ENCODE measurements at regions not wholly inside any gene's neighbourhood (a gene's known extent, or its start where the extent isn't known, plus 50 kb on each side); places are given as distances from the start of the nearest gene placed in this dataset.
"Not testable (repeated sequence)": the region's sequence is repeated elsewhere in the genome, so short reads cannot be mapped to it uniquely, and the experiment has no call there.

DNA sequence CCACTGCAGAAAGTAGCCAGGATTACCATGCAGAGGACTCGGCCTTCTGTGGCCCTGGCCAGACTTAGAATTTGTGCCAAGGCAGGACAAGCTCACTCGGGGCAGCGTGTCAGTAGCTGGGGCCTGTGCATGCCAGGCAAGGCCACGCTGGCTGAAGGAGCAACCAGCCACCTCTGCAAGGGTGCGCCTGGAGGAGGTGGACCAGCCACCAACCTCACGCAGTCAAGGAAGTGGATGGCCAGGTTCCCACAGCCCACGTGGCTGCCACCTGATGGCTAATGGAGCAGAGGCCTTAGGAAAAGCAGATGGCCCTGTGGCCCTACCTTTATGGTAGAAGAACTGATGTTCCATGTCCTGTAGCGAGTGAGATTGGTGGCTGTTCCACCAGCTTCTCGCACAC, 107.9 kb downstream of the CCDC74A start:
- no peak overlapping the region for H3K4me3 ChIP-seq (ENCODE audit: low read length)
- TF ChIP-seq ZNF274 (IDR thresholded peaks at IDR 0.05; ENCODE audit: low read depth, low read length), result no peak

DNA sequence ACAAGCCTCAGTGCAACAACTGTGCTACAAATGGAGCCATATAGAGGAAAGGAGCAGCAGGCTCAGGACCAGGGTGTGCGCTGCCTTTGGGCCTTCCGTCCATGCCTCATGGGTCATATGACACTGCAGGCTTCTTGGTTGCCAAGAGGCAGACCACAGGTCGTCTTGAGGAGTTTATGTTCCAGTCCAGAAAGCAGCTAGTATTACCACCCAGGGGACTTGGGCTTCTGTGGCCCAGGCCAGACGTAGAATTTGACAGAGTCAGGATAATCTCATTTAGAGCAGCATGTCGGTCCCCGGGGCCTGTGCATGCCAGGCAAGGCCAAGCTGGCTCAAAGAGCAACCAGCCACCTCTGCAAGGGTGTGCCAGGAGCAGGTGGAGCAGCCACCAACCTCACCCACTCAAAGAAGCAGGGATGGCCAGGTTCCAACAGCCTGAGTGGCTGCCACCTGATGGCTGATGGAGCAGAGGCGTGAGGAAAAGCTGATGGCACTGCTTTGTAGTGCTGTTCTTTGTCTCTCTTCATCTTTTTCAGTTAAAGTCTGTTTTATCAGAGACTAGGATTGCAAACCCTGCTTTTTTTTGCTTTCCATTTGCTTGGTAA, 109.1 kb downstream of the CCDC74A start:
- not testable (repeated sequence) for H3K4me3 ChIP-seq (ENCODE audit: low read length)

DNA sequence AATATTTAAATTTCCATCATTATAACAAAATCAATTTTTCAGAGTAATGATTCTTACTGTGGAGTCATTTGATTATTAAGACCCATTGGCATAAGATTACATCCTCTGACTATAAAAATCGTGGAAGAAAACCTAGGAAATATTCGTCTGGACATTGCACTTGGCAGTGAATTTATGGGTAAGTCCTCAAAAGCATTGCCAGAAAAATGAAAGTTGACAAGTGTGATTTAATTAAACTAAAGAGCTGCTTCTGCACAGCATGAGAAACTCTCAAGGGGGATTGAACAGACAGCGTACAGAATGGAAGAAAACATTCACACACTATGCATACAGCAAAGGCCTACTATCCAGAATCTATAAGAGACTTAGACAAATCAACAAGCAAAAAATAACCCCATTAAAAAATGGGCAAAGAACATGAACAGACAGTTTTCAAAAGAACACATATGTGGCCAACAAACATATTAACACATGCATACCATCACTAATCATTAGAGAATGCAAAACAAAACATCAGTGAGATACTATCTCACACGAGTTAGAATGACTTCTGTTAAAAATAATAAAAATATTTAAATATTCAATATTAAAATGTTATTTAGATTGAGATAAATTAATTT, 111.4 kb downstream of the CCDC74A start:
- not testable (repeated sequence) for H3K4me3 ChIP-seq (ENCODE audit: low read length)

DNA sequence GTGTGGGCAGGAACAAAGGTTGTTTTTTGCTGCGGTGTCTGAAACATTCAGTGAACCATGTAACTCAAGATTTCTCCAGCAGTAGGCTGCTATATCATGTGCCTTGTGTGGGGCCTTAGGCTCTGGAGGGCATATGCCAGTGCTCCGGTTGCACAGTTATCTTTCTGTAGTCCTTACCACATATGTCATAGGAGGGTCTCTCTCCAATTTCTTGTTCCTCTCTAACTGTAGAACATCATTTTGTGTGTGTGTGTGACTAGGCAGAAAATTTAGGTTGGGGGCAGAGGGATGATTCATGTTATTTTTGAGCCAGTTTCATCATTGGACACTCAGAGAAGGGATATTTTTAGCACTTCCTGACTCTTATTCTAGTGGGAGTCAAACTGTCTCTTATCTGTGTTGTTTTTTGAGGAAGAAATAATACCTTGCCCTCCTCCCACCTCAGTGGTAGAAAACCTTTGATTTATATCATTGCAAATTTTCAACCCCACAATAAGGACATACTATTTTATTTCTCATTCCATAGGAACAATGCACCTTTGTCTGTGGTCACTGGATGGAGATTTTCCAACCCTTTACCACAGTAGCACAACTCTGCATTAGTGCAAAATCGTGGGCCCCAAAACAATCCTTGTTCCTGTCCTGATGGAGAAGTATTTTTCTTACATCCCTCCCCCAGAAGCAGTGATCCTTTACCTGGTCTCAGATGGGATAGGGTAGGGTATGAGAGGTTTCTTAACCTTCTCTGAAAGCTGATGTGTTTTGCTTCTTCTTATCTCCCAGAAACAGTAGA, 113.9 kb downstream of the CCDC74A start:
- no peak for TF ChIP-seq ZNF274 (IDR thresholded peaks at IDR 0.05; ENCODE audit: low read depth, low read length)
- no peak overlapping the region for H3K4me3 ChIP-seq (ENCODE audit: low read length)

DNA sequence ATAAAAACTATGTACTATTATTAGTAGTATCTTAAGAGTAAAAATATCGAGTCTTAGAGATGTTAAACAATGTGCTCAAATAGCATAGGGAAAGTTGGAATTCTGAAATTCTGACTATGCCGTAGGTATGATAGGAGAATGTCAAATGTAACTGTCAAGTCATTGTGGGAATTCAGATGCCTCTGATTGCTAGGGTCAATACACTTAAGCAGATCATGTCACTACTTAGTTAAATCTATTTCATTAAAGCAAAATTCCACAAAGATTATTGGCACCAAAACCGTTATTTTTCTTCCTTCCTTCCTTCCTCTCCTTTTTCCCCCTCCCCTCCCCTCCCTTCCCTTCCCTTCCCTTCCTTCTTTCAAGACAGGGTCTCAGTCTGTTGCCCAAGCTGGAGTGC, 115.5 kb downstream of the CCDC74A start:
- H3K4me3 ChIP-seq (ENCODE audit: low read length), result not testable (repeated sequence)

DNA sequence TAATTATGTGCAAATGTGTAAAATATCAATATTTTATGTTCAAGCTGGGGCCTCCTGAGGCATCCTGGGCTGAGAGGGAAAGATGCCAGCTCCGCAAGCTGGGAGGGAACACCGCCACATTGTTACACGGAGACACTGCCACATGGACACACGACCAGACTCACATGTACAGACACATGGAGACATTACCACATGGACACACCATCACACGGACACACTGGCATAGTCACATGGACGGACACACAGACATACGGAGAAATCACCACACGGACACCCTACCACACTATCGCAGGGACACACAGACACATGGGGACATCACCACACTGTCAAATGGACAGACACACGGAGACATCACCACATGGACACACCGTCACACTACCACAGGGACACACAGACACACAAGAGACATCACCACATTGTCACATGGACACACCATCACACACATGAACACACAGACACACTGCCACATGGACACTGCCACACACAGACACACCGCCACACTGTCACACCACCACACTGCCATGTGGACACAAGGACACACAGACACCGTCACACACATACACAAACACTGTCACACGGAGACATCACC, 117.6 kb downstream of the CCDC74A start:
- no peak for TF ChIP-seq ZNF274 (IDR thresholded peaks at IDR 0.05; ENCODE audit: low read depth, low read length)
- no peak overlapping the region for H3K4me3 ChIP-seq (ENCODE audit: low read length)

DNA sequence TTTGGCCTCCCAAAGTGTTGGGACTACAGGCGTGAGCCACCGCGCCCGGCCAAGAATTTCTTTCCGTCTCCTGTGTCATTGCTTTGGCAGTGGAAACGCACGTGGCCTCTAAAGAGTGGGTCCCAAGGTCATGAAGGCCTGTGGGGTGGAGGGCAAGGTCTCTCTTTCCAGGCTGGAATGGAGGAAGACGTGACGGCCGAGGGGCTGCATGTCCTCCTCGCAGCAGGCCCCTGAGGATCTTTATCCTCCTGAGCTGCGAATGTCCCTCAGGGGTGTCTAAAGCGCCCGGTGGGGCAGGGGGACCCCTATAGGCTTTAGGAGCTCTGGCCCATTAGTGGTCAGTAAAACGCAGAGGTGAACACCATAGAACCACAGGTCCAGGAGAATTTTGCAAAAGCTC, 118.5 kb downstream of the CCDC74A start:
- H3K4me3 ChIP-seq (ENCODE audit: low read length), result not testable (repeated sequence)

DNA sequence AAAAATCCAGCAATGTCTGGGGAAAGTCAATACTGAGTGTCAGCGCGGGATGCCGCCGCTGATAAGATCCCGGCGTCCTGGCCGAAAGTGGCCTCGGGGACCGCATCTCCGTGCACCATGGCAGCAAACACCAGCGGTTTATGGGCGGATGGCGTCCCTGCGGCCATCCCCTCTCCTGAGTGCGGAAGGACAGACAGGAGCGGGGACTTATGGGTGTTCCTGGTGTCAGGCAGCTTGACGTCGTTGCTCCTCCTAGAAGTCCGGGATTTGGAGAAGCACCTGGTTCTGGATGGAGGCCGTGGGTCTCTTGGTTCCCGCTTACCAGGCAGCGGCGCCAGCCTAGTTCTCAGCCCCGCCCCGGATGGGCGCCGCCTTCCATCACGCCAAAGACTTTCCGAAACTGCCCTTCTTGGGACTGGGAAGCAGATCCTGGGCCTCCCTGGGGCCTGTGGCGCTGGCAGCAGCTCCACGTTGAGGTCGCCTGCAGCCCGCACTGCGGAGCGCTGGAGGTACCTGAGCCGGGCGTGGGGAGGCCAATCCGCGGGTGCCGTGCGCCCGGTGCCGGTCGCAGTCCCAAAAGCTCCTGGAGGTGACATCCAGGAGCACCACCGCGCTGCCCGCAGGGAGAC, 119.1 kb downstream of the CCDC74A start:
- no peak for TF ChIP-seq ZNF274 (IDR thresholded peaks at IDR 0.05; ENCODE audit: low read depth, low read length)
- no peak overlapping the region for H3K4me3 ChIP-seq (ENCODE audit: low read length)

DNA sequence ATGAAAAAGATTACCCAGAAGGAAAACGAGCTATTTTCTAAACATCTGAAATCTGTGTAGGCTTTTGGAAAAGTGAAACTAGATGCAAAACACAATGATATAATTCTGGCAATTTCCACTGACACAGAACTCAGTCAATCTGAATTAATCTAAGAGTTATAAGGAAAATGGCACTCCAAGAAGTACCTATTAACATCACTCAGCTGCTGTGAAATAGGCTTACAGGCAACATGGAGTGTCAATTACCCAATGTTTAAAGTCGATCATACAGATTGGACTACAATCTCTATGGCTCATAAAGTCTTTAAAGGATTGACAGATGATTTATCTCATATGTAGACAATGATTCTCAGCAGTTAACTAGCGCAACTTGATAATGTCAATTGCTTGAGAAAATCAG, 120.9 kb downstream of the CCDC74A start:
- H3K4me3 ChIP-seq (ENCODE audit: low read length), result not testable (repeated sequence)

DNA sequence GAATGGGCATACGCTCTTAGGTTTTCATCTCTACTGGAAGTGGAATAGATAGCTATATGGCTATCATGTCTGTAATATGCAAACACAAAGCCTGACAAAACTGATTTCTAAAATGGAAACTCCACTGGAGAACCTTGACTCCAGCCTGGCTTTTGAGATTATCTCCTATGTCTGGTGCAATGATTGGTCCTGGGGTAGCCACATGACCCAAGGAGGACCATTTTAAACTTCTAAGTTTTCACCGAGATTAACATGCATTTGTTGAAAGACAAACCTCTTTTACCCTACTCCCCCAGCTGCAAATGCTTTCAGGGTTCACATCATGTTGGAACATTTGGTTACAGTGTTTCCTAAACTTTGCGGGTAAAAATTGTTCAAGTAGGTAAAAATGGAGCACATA, 124.6 kb downstream of the CCDC74A start:
- not testable (repeated sequence) for H3K4me3 ChIP-seq (ENCODE audit: low read length)

DNA sequence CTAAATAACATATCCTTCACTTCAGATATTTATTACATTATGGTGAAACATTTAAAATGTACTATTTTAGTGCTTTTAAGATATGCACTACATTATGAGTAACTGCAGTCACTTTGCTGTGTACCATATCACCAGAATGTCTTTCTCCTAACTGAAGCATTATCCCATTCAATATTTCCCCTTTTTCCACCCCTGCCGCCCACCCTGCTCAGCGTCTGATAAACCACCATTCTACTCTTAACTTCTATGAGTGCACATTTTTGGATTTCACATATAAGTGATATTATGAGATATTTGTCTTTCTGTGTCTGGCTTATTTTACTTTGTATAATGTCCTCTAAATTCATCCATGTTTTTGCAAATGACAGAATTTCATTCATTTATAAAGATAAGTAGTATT, 126.4 kb downstream of the CCDC74A start:
- H3K4me3 ChIP-seq (ENCODE audit: low read length), result not testable (repeated sequence)

DNA sequence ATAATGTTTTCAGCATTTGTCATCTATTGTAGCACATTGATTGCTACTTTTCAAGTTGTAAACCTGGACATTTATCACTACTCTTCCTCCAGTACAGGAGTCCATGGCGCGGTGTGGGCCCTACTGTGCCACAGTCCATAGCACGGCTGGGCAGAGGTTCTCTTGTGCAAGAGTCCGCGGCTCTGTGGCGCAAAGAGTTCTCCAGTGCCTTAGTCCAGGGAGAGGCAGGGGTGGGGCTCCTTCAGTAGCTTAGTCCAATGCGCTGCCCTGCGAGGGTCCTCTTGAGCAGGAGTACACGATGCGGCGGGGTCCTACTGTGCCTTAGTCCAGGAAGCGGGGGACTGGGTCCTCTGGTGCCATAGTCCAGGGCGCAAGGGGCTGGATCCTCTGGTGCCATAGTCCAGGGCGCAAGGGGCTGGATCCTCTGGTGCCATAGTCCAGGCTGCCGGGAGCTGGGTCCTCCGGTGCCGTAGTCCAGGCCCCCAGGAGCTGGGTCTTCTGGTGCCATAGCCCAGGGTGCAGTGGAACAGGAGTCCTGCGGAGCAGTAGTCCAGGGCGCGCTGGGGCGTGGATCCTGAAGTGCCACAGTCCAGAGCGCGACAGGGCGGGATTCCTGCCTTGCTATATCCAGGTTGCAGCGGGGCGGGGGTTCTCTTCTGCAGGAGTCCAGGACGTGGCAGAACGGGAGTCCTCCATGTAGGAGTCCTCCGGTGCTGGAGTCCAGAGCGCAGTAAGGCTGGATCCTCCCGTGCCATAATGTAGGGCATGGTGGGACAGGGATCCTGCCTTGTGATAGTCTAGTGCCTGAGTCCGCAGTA, 129.3 kb downstream of the CCDC74A start:
- no peak for TF ChIP-seq ZNF274 (IDR thresholded peaks at IDR 0.05; ENCODE audit: low read depth, low read length)
- H3K4me3 ChIP-seq (ENCODE audit: low read length), result no peak overlapping the region

DNA sequence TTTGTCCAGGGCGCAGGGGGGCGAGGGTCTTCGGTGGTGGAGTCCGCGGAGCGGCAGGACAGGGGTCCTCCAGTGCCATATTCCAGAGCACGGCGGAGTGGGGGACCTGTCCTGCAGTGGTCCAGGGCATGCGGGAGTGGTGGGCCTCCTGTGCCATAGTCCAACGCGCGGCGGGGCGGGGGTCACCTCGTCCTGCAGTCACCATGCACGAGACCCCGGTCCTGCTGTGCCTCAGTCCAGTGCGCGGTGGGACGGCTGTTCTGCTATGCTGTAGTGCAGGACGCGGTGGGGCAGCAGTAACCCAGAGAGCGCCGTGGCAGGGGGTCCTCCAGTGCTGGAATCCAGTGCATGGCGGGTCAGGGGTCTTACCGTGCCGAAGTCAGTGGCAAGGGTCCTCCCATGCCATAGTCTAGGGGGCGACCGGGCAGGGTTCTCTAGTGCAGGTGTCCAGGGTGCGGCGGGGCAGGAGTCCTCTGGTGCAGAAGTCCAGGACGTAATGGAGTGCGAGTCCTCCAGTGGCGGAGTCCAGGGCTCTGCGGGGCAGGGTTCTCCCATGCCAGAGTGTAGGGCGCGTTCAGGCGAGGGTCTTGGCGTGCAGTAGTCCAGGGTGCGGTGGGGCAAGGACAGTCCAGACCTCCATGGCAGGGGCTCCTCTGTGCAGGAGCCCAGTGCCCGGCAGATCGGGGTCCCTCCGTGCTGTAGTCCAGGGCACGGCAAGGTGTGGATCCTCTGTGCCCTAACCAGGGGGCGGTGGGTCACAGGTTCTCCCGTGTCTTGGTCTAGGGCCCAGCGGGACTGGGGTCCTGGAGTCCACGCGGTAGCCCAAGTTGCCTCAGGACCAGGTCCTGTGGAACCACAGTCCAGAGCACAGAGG, 130.4 kb downstream of the CCDC74A start:
- no peak for TF ChIP-seq ZNF274 (IDR thresholded peaks at IDR 0.05; ENCODE audit: low read depth, low read length)
- no peak overlapping the region for H3K4me3 ChIP-seq (ENCODE audit: low read length)

DNA sequence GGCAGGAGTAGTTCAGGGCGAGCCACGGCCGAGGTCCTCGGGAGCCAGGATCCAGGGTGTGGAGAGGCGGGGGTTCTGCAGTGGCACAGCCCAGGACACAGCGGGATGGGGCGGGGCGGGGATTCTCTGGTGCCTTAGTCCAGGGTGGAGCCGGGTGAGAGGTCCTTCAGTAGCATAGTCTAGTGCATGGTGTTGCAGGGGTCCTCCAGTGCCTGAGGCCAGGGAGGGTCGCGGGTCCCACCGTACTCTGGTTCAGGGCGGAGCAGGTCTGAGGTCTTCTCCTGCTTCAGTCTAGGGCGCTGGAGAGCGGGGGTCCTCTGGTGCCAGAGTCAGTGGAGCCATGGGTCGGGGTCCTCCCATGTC, 131.1 kb downstream of the CCDC74A start:
- H3K4me3 ChIP-seq (ENCODE audit: low read length), result no peak overlapping the region
- no peak for TF ChIP-seq ZNF274 (IDR thresholded peaks at IDR 0.05; ENCODE audit: low read depth, low read length)
